CD8-positive, alpha-beta memory T cell (primary cell): ENCODE measurements at regions not wholly inside any gene's neighbourhood (a gene's known extent, or its start where the extent isn't known, plus 50 kb on each side); places are given as distances from the start of the nearest gene placed in this dataset.

Experiments used
- CTCF ChIA-PET: fragments of 350-600 bp; sonication (Branson Sonifier 250); formaldehyde crosslinking; loops from one replicate; lab custom pipeline; 2021; ENCODE audit warnings: antibody characterized with exemption; lab: Charles Lee
- POLR2A ChIA-PET: fragments of 350-600 bp; sonication (Branson Sonifier 250); formaldehyde crosslinking; loops from one replicate; lab custom pipeline; 2021; ENCODE audit warnings: antibody characterized with exemption; lab: Charles Lee
- DNase-seq, 5 donors: peaks; one replicate each; pipeline versions ENCODE4 v3.0.0 to v3.0.0-alpha.2; 2020 to 2022; ENCODE audit warnings: mixed read lengths in 1 of 5
- H3K27ac ChIP-seq: one replicate; pipeline ENCODE4 v1.7.0; 2013; ENCODE audit warnings: low read depth, mild to moderate bottlenecking, low read length, moderate library complexity
- H3K27me3 ChIP-seq: 2 replicates; pipeline ENCODE4 v1.7.0; 2013; ENCODE audit warnings: low read length, mild to moderate bottlenecking; ENCODE audit not compliant: insufficient read depth, poor library complexity, severe bottlenecking
- H3K36me3 ChIP-seq: 2 replicates; pipeline ENCODE4 v1.7.0; 2013; ENCODE audit warnings: mild to moderate bottlenecking, low read length, moderate library complexity; ENCODE audit not compliant: insufficient read depth
- H3K4me1 ChIP-seq: 2 replicates; pipeline ENCODE4 v1.7.0; 2013; ENCODE audit warnings: mild to moderate bottlenecking, low read length, moderate library complexity; ENCODE audit not compliant: insufficient read depth
- H3K4me3 ChIP-seq: 2 replicates; pipeline ENCODE4 v1.7.0; 2013; ENCODE audit warnings: mild to moderate bottlenecking, low read length
- H3K9me3 ChIP-seq: 2 replicates; pipeline ENCODE4 v1.7.0; 2013; ENCODE audit warnings: mild to moderate bottlenecking, low read length
- H3K27ac Mint-ChIP-seq, 8 donors: one replicate each; pipeline ENCODE4 v1.8.0; 2020 to 2021; ENCODE audit warnings: mixed read lengths in 8 of 8, mild to moderate bottlenecking in 6 of 8, inconsistent platforms in 3 of 8, moderate library complexity in 3 of 8
- H3K27me3 Mint-ChIP-seq, 2 donors: one replicate each; pipeline ENCODE4 v1.8.0; 2020 to 2021; ENCODE audit warnings: mixed read lengths in 2 of 2, mild to moderate bottlenecking in 1 of 2, moderate library complexity in 1 of 2
- H3K36me3 Mint-ChIP-seq, 3 donors: one replicate each; pipeline ENCODE4 v1.8.0; 2020 to 2021; ENCODE audit warnings: mixed read lengths in 3 of 3, inconsistent platforms in 1 of 3, mild to moderate bottlenecking in 1 of 3
- H3K4me1 Mint-ChIP-seq, 3 donors: one replicate each; pipeline ENCODE4 v1.8.0; 2020 to 2021; ENCODE audit warnings: mixed read lengths in 3 of 3, inconsistent platforms in 1 of 3, mild to moderate bottlenecking in 1 of 3
- H3K4me3 Mint-ChIP-seq, 7 donors: one replicate each; pipeline ENCODE4 v1.8.0; 2020 to 2021; ENCODE audit warnings: mixed read lengths in 7 of 7, mild to moderate bottlenecking in 6 of 7, moderate library complexity in 4 of 7, inconsistent platforms in 2 of 7
- H3K9me3 Mint-ChIP-seq, 5 donors: one replicate each; pipeline ENCODE4 v1.8.0; 2020 to 2022; ENCODE audit warnings: mixed read lengths in 5 of 5, mild to moderate bottlenecking in 3 of 5, moderate library complexity in 2 of 5, inconsistent platforms in 1 of 5

DNA sequence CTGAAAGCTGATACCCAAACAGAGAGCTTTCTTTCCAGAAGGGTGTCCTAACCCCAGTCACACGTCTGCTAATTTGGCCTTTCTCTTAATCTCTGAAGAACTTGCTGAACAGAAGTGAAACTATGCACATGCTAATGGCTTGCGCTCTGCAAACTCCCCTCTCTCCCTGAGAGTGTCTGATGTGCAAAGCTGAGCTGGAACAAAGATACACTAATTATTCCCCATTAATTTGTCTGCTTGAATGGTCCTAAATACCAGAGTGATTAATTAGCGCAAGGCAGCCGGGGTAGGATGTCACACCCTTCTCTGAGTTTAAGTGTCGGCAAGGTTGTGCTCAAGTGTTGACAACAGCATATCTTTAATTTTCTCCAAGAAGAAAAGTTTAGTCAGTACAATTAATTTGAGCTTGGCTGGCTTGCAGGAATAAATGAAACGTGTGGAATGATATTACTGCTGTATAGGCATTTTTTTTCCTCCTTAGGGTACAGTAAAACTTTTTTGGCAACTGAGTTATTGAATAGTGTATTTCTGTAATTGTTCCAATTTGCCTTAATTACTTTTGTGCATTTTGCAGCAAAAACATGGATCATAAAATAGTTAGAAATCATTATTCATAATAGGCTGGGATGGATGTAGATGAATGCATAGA is 715.9 kb upstream of the POU3F2 start:
- Histone ChIP-seq H3K36me3 (no peaks in the 10 kb centered on the region), H3K4me3 (no peak overlapping the region), H3K27me3 (no peaks in the 10 kb centered on the region), H3K9me3 (no peaks in the 10 kb centered on the region), H3K27ac (no peak overlapping the region), H3K4me1 (no peaks in the 10 kb centered on the region)
- H3K9me3 Mint-ChIP-seq, result peaks cover 0 to 5% (median 3%) of the 10 kb centered on the region in 5 donors
- no peak for DNase-seq
- no peaks in the 10 kb centered on the region for H3K4me1 Mint-ChIP-seq
- no peaks in the 10 kb centered on the region for H3K27me3 Mint-ChIP-seq
- no peak overlapping the region for H3K27ac Mint-ChIP-seq
- no peaks in the 10 kb centered on the region for H3K36me3 Mint-ChIP-seq
- ChIA-PET POLR2A (no interaction called here), CTCF (no interaction called here)
- no peak overlapping the region for H3K4me3 Mint-ChIP-seq

DNA sequence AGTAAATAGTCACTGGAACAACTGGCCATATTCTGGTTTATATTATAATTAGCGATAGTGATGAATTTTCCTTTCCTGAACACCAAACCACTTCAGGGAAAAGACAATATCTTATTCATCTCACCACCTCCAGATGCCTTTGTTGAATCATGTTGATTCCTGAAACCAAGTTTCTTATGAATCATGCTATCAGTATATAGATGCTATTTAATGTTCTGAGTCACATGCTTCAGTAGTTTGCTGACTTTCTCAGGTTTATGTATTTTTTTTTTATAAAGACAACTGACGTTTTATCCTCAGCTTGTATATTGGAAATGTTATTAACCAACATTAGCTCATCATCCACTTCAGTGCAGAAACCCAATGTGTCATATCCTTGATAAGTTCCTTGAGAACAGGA is 710.2 kb upstream of the POU3F2 start:
- Histone ChIP-seq H3K4me3 (no peak overlapping the region), H3K9me3 (no peaks in the 10 kb centered on the region), H3K36me3 (no peaks in the 10 kb centered on the region), H3K27me3 (no peaks in the 10 kb centered on the region), H3K27ac (no peak overlapping the region), H3K4me1 (no peaks in the 10 kb centered on the region)
- Mint-ChIP-seq H3K36me3 (no peaks in the 10 kb centered on the region), H3K9me3 (peaks cover 0 to 4% (median 2%) of the 10 kb centered on the region in 5 donors), H3K27ac (no peak overlapping the region), H3K4me3 (no peak overlapping the region), H3K4me1 (no peaks in the 10 kb centered on the region), H3K27me3 (no peaks in the 10 kb centered on the region)
- DNase-seq, result no peak
- ChIA-PET CTCF (no interaction called here), POLR2A (no interaction called here)

DNA sequence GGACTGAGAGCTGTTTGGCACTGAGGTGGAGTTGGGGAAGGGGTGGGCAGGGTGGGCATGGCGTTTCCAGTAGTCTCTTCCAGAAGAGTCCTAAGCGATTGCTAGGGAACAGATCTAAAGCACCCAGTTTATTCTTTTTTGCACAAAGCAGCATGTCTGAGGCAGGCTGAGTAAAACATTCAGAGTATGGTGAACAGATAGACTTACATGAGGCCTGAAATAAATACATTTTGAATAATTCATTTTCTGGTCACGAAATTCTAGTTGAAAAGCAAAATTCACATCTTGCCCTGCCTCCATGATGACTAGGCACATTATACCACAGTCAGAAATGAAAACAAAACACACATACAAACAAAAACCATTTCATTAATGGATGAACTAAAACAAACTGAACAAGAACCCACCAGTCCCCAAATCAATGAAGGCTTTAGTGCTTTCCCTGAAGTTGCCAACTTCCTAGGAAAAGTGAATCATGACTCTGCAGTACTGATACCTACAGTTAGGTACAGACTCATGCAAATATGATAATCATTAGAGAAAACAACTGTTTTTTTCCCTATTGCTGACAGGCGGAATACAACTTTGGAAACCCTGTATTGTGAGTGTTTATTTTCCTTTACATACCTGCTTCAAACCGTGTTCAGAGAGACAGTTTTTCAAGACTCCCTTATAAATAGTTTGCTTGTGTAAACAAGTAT is 702.9 kb upstream of the POU3F2 start:
- ChIA-PET CTCF (no interaction called here), POLR2A (no interaction called here)
- Mint-ChIP-seq H3K27ac (no peak overlapping the region), H3K27me3 (peaks cover 0 to 2% of the 10 kb centered on the region in 2 donors), H3K9me3 (peaks cover 2 to 6% (median 3%) of the 10 kb centered on the region in 5 donors), H3K36me3 (no peaks in the 10 kb centered on the region), H3K4me3 (no peak overlapping the region), H3K4me1 (no peaks in the 10 kb centered on the region)
- H3K9me3 ChIP-seq, result no peaks in the 10 kb centered on the region
- no peak for DNase-seq
- no peaks in the 10 kb centered on the region for H3K27me3 ChIP-seq
- no peak overlapping the region for H3K4me3 ChIP-seq
- H3K4me1 ChIP-seq, result no peaks in the 10 kb centered on the region
- no peaks in the 10 kb centered on the region for H3K36me3 ChIP-seq
- H3K27ac ChIP-seq, result no peak overlapping the region

- no peak overlapping the region for H3K27ac Mint-ChIP-seq
- no peaks in the 10 kb centered on the region for H3K4me1 Mint-ChIP-seq
- H3K4me3 ChIP-seq, result no peak overlapping the region
- H3K9me3 Mint-ChIP-seq, result peaks cover 0 to 15% (median 0%) of the 10 kb centered on the region in 5 donors
- CTCF ChIA-PET, result no interaction called here
- no peaks in the 10 kb centered on the region for H3K4me1 ChIP-seq
- no peaks in the 10 kb centered on the region for H3K36me3 ChIP-seq
- POLR2A ChIA-PET, result no interaction called here
- H3K4me3 Mint-ChIP-seq, result no peak overlapping the region
- H3K27ac ChIP-seq, result no peak overlapping the region
- H3K36me3 Mint-ChIP-seq, result no peaks in the 10 kb centered on the region
- H3K27me3 ChIP-seq, result no peaks in the 10 kb centered on the region
- H3K9me3 ChIP-seq, result no peaks in the 10 kb centered on the region
- no peak for DNase-seq
- H3K27me3 Mint-ChIP-seq, result peaks cover 0 to 2% of the 10 kb centered on the region in 2 donors
Measured at GRCh38 chr6:98136333-98136732, 698.0 kb upstream of the POU3F2 start.

- Histone ChIP-seq H3K36me3 (no peaks in the 10 kb centered on the region), H3K4me1 (no peaks in the 10 kb centered on the region), H3K4me3 (no peak overlapping the region), H3K27ac (no peak overlapping the region), H3K9me3 (no peaks in the 10 kb centered on the region), H3K27me3 (no peaks in the 10 kb centered on the region)
- Mint-ChIP-seq H3K27me3 (peaks cover 0 to 2% of the 10 kb centered on the region in 2 donors), H3K4me3 (no peak overlapping the region), H3K4me1 (no peaks in the 10 kb centered on the region), H3K27ac (no peak overlapping the region), H3K9me3 (peaks cover 3 to 15% (median 9%) of the 10 kb centered on the region in 5 donors), H3K36me3 (no peaks in the 10 kb centered on the region)
- CTCF ChIA-PET, result no interaction called here
- POLR2A ChIA-PET, result no interaction called here
- DNase-seq, result no peak
Measured at GRCh38 chr6:98137391-98137790, 697.0 kb upstream of the POU3F2 start.

DNA sequence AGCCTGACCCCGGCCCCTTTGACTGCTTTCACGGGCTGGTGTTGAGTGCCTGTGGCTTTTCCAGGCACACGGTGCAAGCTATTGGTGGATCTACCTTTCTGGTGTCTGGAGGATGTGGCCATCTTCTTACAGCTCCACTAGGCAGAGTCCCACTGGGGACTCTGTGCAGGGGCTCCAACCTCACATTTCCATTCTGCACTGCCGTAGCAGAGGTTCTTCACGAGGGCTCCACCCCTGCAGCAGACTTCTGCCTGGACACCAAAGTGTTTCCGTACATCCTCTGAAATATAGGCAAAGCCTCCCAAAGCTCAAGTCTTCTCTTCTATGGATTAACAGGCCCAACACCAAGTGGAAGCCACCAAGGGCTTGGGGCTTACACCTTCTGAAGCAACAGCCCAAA is 691.5 kb upstream of the POU3F2 start:
- Mint-ChIP-seq H3K27me3 (no peaks in the 10 kb centered on the region), H3K4me1 (no peaks in the 10 kb centered on the region)
- CTCF ChIA-PET, result no interaction called here

DNA sequence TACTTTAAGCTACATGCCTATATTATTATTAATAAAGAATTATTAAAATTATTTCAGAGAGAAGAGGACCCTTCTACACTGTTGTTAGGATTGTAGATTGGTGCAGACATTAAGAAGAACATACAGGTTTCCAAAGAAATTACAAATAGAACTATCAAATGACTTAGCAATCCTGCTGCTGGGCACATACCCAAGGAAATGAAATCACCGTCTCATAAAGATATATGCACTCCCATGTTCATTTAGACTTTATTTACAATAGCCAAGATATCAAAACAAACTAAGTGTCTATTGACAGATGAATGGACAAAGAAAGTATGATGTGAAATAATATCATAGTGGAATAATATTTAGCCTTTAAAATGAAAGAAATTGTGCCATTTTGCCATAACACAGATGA is 687.7 kb upstream of the POU3F2 start:
- Mint-ChIP-seq H3K4me3 (no peak overlapping the region), H3K27ac (no peak overlapping the region), H3K9me3 (peaks cover 3 to 18% (median 16%) of the 10 kb centered on the region in 5 donors), H3K4me1 (no peaks in the 10 kb centered on the region), H3K36me3 (no peaks in the 10 kb centered on the region), H3K27me3 (no peaks in the 10 kb centered on the region)
- no peak overlapping the region for H3K4me3 ChIP-seq
- H3K27ac ChIP-seq, result no peak overlapping the region
- POLR2A ChIA-PET, result no interaction called here
- no peaks in the 10 kb centered on the region for H3K36me3 ChIP-seq
- no peaks in the 10 kb centered on the region for H3K9me3 ChIP-seq
- DNase-seq, result no peak
- H3K27me3 ChIP-seq, result no peaks in the 10 kb centered on the region
- CTCF ChIA-PET, result no interaction called here
- no peaks in the 10 kb centered on the region for H3K4me1 ChIP-seq

More for the DNA sequence above, 691.5 kb upstream of the POU3F2 start:
- POLR2A ChIA-PET, result no interaction called here
- H3K4me3 Mint-ChIP-seq, result no peak overlapping the region
- H3K9me3 Mint-ChIP-seq, result peaks cover 3 to 23% (median 14%) of the 10 kb centered on the region in 5 donors
- H3K36me3 Mint-ChIP-seq, result no peaks in the 10 kb centered on the region
- H3K4me1 ChIP-seq, result no peaks in the 10 kb centered on the region
- H3K36me3 ChIP-seq, result no peaks in the 10 kb centered on the region
- no peaks in the 10 kb centered on the region for H3K9me3 ChIP-seq
- DNase-seq, result no peak
- no peak overlapping the region for H3K4me3 ChIP-seq
- H3K27me3 ChIP-seq, result no peaks in the 10 kb centered on the region
- H3K27ac Mint-ChIP-seq, result no peak overlapping the region
- H3K27ac ChIP-seq, result no peak overlapping the region

DNA sequence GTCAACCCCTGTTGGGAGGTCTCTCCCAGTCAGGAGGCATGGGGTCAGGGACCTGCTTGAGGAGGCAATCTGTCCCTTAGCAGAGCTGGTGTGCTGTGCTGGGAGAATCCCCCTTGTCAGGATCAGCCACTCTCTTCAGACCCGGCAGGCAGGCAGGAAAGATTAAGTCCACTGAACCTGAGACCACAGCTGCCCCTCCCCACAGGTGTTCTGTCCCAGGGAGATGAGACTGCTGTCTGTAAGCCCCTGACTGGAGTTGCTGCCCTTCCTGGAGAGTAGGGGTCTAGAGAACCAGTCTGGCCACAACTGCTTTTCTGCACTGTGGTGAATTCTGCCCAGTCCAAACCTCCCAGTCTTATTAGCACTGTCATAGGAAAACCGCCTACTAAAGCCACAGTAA is 677.8 kb upstream of the POU3F2 start:
- H3K4me3 ChIP-seq, result no peak overlapping the region
- ChIA-PET CTCF (no interaction called here), POLR2A (no interaction called here)
- no peak overlapping the region for H3K27ac Mint-ChIP-seq
- H3K9me3 ChIP-seq, result no peaks in the 10 kb centered on the region
- no peak for DNase-seq
- no peaks in the 10 kb centered on the region for H3K4me1 Mint-ChIP-seq
- H3K27ac ChIP-seq, result no peak overlapping the region
- H3K9me3 Mint-ChIP-seq, result peaks cover 3 to 22% (median 4%) of the 10 kb centered on the region in 5 donors
- H3K36me3 Mint-ChIP-seq, result no peaks in the 10 kb centered on the region
- H3K27me3 ChIP-seq, result no peaks in the 10 kb centered on the region
- no peaks in the 10 kb centered on the region for H3K36me3 ChIP-seq
- H3K4me3 Mint-ChIP-seq, result no peak overlapping the region
- no peaks in the 10 kb centered on the region for H3K4me1 ChIP-seq
- H3K27me3 Mint-ChIP-seq, result no peaks in the 10 kb centered on the region
